ENCODE measurements at regions not wholly inside any gene's neighbourhood (a gene's known extent, or its start where the extent isn't known, plus 50 kb on each side); places are given as distances from the start of the nearest gene placed in this dataset.

DNA sequence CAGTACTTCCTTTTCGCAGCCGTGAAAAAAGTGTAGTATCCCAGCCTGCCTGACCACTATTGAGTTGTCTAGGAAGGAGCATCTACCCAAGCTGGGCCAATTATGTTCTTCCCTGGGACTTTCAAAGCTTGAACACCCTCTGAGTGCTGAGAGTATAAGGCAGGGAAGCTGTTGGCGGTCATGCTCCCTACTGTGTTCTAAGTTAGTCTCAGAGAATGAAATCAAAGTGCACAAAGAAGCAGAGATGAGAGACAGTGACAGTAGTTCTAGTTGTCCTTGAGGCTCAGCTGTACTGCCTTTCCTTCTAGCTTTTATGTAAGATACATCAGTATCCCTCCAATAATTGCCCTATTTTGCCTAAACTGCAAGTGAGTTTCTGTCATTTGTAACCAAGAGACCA lies 427.1 kb upstream of the SEL1L start:
- BruUV-seq (replicated peaks): no TSS peak
- Mint-ChIP-seq H3K27ac (ENCODE audit: unreplicated experiment) (no peak overlapping the region), H3K4me1 (ENCODE audit: low read depth, unreplicated experiment) (no peaks in the 10 kb centered on the region), H3K27me3 (ENCODE audit: insufficient read depth, unreplicated experiment) (no peaks in the 10 kb centered on the region), H3K9me3 (ENCODE audit: unreplicated experiment) (no peaks in the 10 kb centered on the region), H3K36me3 (ENCODE audit: insufficient read depth, unreplicated experiment) (no peaks in the 10 kb centered on the region), H3K4me3 (ENCODE audit: unreplicated experiment) (no peak overlapping the region)
- intact Hi-C loops (cut with micrococcal nuclease; ENCODE audit: unreplicated experiment): no loop called here
- ChIA-PET CTCF (no interaction called here), POLR2A (no interaction called here)
- H3K36me3 ChIP-seq (ENCODE audit: control insufficient read depth, insufficient read depth, low read length): no peaks in the 10 kb centered on the region
- no peaks in the 10 kb centered on the region for H3K27me3 ChIP-seq (replicated peaks; ENCODE audit: control insufficient read depth, insufficient read depth, low read length)
- no peak overlapping the region for H3K4me3 ChIP-seq (ENCODE audit: low read depth, low read length)
- H3K4me1 ChIP-seq: no peaks in the 10 kb centered on the region
- DNase-seq: no peak
- TF ChIP-seq, protein P1, sequence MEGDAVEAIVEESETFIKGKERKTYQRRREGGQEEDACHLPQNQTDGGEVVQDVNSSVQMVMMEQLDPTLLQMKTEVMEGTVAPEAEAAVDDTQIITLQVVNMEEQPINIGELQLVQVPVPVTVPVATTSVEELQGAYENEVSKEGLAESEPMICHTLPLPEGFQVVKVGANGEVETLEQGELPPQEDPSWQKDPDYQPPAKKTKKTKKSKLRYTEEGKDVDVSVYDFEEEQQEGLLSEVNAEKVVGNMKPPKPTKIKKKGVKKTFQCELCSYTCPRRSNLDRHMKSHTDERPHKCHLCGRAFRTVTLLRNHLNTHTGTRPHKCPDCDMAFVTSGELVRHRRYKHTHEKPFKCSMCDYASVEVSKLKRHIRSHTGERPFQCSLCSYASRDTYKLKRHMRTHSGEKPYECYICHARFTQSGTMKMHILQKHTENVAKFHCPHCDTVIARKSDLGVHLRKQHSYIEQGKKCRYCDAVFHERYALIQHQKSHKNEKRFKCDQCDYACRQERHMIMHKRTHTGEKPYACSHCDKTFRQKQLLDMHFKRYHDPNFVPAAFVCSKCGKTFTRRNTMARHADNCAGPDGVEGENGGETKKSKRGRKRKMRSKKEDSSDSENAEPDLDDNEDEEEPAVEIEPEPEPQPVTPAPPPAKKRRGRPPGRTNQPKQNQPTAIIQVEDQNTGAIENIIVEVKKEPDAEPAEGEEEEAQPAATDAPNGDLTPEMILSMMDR (IDR thresholded peaks at IDR 0.05; ENCODE audit: insufficient read depth in 1 of 2, low read depth in 1 of 2, low read length in 1 of 2, severe bottlenecking in 1 of 2, unreplicated experiment in 1 of 2): no peak
- no peaks in the 10 kb centered on the region for H3K9me3 ChIP-seq

DNA sequence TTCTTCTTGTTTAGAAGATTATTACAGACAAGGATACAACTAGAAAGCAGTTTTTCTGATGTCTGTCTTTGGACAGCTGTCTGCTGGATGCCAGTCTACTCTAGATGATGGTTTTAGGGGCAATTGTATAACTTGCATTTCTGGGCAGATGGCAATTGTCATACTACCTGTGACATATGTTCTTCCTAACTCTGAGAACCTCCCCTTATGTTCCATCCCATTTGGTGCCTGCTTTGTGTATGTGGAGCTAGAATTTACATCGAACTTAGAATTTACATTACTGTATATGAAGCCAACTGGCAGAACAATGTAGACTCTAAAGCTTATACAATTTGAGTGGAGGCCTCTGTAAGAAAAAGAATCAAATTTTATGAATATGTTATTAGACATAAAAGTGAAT lies 430.2 kb upstream of the SEL1L start:
- intact Hi-C loops (cut with micrococcal nuclease; ENCODE audit: unreplicated experiment): no loop called here
- no peak for DNase-seq
- H3K4me1 Mint-ChIP-seq (ENCODE audit: low read depth, unreplicated experiment): no peaks in the 10 kb centered on the region
- H3K4me3 Mint-ChIP-seq (ENCODE audit: unreplicated experiment): no peak overlapping the region
- no peaks in the 10 kb centered on the region for H3K36me3 ChIP-seq (ENCODE audit: control insufficient read depth, insufficient read depth, low read length)
- no peak overlapping the region for H3K27ac Mint-ChIP-seq (ENCODE audit: unreplicated experiment)
- no peaks in the 10 kb centered on the region for H3K27me3 Mint-ChIP-seq (ENCODE audit: insufficient read depth, unreplicated experiment)
- H3K4me3 ChIP-seq (ENCODE audit: low read depth, low read length): no peak overlapping the region
- ChIA-PET CTCF (no interaction called here), POLR2A (no interaction called here)
- H3K4me1 ChIP-seq: no peaks in the 10 kb centered on the region
- TF ChIP-seq, protein P1 (IDR thresholded peaks at IDR 0.05; ENCODE audit: insufficient read depth in 1 of 2, low read depth in 1 of 2, low read length in 1 of 2, severe bottlenecking in 1 of 2, unreplicated experiment in 1 of 2): no peak
- no peaks in the 10 kb centered on the region for H3K9me3 Mint-ChIP-seq (ENCODE audit: unreplicated experiment)
- no peaks in the 10 kb centered on the region for H3K9me3 ChIP-seq
- H3K36me3 Mint-ChIP-seq (ENCODE audit: insufficient read depth, unreplicated experiment): no peaks in the 10 kb centered on the region
- BruUV-seq (replicated peaks): no TSS peak
- no peaks in the 10 kb centered on the region for H3K27me3 ChIP-seq (replicated peaks; ENCODE audit: control insufficient read depth, insufficient read depth, low read length)

DNA sequence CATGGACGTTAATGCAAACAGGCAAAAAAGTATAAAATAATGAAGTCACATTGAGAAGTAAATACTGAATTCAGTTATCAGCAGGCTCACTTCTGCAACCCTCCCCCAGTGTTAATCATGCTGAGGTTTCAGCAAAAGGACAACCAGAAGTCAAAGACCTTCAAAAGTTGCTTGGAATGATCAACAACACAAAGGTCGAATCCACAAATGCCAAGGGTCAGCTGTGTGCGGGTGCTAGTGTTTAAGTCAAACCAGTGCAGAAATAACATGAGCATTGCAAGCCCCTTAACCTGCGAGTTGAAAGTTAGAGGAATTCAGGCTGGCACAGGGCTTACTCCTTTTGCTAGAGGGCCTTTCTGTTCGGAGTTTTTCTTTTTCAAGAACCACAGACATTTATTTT lies 436.7 kb upstream of the SEL1L start:
- Mint-ChIP-seq H3K4me3 (ENCODE audit: unreplicated experiment) (no peak overlapping the region), H3K36me3 (ENCODE audit: insufficient read depth, unreplicated experiment) (no peaks in the 10 kb centered on the region), H3K9me3 (ENCODE audit: unreplicated experiment) (no peaks in the 10 kb centered on the region), H3K4me1 (ENCODE audit: low read depth, unreplicated experiment) (no peaks in the 10 kb centered on the region), H3K27me3 (ENCODE audit: insufficient read depth, unreplicated experiment) (no peaks in the 10 kb centered on the region), H3K27ac (ENCODE audit: unreplicated experiment) (no peak overlapping the region)
- POLR2A ChIA-PET: no interaction called here
- Histone ChIP-seq H3K27me3 (replicated peaks; ENCODE audit: control insufficient read depth, insufficient read depth, low read length) (no peaks in the 10 kb centered on the region), H3K4me3 (ENCODE audit: low read depth, low read length) (no peak overlapping the region), H3K9me3 (no peaks in the 10 kb centered on the region), H3K36me3 (ENCODE audit: control insufficient read depth, insufficient read depth, low read length) (no peaks in the 10 kb centered on the region), H3K4me1 (no peaks in the 10 kb centered on the region)
- TF ChIP-seq, protein P1 (IDR thresholded peaks at IDR 0.05; ENCODE audit: insufficient read depth in 1 of 2, low read depth in 1 of 2, low read length in 1 of 2, severe bottlenecking in 1 of 2, unreplicated experiment in 1 of 2): no peak
- intact Hi-C loops (cut with micrococcal nuclease; ENCODE audit: unreplicated experiment): no loop called here
- DNase-seq: no peak
- CTCF ChIA-PET: no interaction called here
- no TSS peak for BruUV-seq (replicated peaks)

Measured in Caco-2 (cell line).